Pons (tissue), 1 donor: ENCODE measurements at regions not wholly inside any gene's neighbourhood (a gene's known extent, or its start where the extent isn't known, plus 50 kb on each side); places are given as distances from the start of the nearest gene placed in this dataset.

Experiments used
- DNase-seq: peaks from one replicate; pipeline ENCODE4 v3.0.0-alpha.2; 2016; ENCODE audit warnings: low spot score

DNA sequence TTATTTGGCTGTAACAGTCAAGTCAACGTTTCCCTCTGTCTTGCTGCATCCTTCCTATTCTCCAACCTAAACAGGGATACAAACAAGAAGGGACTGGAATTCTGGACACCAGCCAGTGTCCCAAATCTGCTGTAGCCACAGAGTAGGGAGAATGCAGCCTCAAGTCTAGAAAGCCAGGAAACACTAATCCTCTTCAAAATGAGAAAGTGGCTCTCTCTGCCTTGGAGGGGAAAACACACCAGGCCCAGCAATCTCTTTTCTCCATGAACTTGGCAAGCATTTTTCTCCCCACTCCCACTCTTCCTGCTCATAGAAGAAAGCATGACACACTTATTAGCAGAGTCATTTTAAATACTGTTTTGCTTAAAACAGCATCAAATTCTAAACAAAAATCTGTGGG, 781.7 kb downstream of the SQOR start:
- no peak for DNase-seq

DNA sequence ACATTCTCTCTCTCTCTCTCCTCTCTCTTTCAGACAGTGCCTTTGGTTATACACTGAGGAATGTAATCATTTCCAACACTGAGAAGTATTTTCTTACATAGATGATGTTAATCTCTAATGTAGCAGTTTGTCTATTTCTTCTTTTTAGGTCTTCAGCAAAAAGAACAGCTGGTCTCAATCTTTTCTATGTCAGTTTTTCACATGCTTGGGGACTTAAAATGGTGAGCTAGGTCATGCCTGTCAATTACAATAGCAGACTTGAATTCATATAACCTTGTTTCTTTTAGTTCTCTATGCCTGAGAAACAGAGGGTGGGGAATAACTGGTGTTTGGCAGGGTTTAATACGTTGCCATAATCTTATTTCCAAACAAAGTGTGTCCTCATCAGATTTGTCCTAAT, 786.2 kb downstream of the SQOR start:
- no peak for DNase-seq

DNA sequence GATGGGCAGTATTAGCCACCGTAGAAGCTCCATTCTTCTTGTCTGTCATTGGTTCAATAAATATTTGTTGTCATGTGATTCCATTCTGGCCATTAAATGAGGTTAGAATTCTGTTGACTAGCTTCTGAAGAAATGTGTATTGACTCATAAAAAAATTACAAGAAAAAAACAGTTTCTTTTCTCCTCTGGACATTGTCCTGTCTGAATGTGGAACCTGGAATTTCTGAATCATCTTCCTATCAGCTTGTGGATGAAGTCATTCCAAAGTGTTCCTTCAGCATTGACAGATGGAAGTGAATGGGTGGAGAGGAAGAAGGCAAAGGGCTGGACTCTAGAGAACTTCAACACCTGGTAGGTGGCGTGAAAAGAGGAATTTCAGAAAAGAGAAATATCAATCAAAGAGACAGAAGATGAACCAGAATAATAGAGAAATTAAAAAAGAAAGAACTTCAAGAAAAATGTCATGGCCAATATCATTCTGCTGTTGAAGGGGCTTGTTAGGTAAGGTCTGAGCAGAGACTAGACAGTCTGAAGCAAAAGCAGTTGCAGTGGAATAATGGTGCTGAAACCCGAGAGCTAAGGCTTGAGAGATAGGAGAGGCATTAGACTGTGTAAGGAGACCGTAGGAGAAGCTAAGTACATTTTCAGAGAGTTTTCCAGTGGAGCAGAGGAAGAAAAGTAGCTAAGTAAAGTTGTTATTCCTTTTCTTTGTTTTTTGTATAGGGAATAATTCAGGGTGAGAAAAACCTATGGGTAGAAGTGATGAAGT, 806.6 kb downstream of the SQOR start:
- no peak for DNase-seq

DNA sequence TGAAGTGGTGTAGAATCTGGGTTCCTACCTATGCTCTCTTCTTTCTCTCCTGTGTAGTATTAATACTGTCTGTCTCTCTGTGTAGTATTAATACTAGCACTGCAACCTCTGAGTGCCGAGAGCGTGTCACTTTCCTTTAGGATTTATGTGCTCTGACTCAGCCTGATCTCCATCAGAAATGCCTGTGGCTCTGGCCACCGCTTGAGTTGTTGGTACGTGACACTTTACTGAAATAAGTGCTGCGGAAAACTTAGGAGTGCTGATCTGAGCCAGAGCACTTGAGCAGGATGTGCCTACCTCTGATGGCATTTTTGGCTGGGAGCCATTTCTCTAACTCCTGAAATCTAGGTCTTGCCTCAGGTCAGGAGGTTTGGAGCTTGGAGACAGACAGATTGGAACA, 807.4 kb downstream of the SQOR start:
- DNase-seq = no peak

GRCh38 chr15:46442901-46443590, 808.2 kb downstream of the SQOR start:
- DNase-seq = no peak

DNA sequence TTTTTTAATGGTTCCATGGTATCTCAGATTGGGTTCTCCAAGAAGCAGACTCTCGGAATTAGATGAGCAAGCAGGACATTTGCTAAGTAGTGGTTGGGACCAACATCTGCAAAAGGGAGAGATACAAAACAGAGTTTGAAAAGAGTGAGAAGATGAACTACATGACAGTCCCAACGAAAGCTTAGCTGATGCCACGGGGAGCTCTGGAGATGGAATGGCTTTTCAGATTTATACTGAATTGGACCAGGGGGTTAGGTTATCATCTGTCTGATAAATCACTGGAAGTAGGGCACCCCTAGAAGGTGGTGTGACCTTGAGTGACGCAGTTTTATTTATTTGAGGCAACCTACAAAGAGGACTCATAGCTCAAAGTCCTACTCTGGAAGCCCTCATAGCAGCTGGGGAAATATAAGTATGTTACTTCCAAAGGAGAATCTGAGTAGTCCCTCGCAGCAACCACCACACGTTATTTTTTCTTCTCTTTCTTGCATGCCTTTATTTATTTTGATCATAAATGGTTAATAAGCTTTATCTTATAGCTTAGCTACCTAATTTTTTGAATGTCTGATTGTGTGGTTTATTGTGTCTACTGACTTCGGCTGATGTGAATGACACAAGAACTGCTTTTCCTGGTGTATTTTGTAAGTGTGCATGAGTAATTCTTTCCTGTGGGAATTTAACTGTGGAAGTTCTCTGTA, 815.4 kb downstream of the SQOR start:
- no peak for DNase-seq

- no peak for DNase-seq
Observed at GRCh38 chr15:46450810-46451182, 816.0 kb downstream of the SQOR start.

GRCh38 chr15:46452297-46452820, 817.5 kb downstream of the SQOR start:
- no peak for DNase-seq

DNA sequence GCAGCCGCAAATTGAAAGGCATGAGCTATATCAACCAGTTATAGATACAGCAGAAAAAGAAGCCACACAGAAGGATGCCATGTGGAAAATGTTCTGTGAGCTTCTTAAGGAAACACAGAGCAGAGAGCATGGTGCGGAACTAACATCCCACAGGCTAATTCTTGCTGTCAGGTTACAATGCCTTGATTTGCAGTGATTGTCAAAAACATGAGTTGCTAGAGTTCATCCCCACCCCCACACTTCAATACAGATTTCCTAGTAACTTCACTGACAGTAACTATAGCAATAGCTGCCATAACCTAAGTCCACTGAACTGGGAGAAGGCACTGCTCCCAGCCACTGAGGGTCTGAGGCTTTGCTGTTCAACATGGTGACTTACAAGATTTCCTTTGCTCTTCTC, 821.6 kb downstream of the SQOR start:
- no peak for DNase-seq

DNA sequence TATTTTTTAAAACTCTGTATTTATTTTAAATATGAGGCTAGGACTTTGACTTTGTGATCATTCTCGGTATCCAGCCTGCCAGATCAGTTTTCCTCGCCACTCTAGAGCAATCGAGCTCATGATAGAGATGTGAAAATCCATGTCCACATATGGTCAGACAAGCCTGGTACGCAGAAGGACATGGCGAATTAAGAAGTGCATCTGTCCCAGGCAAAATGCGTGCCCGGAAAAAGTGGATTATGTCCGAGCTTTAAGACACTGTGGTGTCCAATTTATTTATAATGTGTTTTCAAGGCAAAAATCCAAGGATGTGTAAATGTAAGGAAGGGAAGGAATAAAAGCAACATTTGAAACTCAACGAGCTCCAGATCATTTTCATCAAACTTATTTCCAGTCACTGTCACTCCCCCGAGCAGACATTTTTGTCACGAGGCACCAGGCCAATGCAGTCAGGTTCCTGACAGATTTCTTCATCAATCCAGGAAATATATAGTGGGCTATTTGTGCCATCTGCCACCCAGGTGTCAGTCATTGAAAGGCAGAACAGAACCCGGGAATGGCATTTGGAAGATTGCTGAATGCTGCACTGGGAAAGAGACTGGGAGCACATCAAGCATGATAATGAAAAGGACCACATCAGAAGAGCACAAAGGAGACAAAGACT, 825.7 kb downstream of the SQOR start:
- DNase-seq = no peak

- DNase-seq = no peak
Observed at GRCh38 chr15:46461416-46461815, 826.6 kb downstream of the SQOR start.

DNA sequence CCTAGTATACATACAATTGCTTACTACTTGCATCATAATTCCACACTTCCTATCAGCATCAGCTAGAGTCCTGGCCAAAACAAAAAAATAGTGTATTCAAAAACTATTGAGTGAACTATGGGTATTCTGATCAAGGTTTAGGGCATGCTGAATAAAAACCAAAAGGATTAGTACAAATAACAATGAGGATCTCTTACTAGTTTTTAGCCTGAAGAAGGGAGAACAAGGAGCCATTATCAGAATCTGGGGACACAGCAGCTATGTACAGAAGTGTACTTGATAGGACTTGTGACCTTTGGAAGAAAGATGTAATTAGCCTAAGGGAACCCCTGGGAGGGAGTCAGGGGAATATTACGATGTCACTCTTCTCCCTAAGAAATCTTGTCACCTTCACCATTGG, 832.2 kb downstream of the SQOR start:
- no peak for DNase-seq

GRCh38 chr15:46471096-46471495, 836.3 kb downstream of the SQOR start:
- DNase-seq = no peak

- DNase-seq = no peak
Observed at GRCh38 chr15:46489276-46489675, 854.4 kb downstream of the SQOR start.

DNA sequence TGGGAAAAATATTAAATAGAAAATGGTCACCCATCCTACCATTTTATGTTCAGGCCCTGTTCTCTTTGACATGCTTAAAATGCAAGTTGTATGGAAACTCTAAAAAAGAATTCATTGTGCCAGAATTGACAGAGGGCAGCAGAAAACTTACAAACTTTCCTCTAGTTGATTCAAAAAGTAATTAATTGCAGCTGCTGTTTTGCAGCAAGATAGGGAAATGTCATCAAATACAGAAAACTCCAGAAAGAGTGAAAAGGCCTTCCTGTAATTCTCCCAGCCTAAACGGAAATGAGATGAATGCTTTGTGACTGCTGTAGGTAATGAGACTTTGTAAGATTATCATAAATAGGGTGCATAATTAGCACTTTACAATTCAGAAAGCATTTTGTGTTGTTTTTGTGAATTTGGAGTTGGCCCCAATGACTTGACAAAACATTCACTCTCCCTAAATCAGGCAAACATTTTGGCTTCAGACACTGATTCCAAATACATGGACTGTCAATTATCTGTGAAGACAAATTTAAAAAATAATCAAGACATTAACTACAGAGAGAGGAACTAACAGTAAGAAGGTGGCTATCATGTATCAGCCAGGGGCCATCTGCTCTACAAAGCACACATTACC, 861.8 kb downstream of the SQOR start:
- DNase-seq = no peak

DNA sequence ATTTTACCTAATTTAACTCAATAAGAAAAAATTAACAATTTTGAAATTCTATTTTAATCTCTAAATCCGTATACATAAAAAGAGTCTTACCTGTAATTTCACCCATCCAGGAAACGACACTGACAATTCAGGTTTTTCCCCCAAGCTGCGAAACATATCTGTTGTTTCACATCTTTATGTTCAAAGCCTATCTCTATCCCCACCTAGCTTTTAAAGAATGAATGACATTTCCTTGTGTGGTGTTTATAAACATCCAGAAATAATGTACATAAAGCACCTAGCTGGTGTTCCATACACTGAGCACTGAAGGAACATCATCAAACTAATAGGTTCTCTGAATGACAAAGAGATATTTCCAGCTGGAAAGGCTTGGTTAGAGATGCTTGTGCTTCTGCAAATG, 867.8 kb downstream of the SQOR start:
- DNase-seq = peak; percentile 1

DNA sequence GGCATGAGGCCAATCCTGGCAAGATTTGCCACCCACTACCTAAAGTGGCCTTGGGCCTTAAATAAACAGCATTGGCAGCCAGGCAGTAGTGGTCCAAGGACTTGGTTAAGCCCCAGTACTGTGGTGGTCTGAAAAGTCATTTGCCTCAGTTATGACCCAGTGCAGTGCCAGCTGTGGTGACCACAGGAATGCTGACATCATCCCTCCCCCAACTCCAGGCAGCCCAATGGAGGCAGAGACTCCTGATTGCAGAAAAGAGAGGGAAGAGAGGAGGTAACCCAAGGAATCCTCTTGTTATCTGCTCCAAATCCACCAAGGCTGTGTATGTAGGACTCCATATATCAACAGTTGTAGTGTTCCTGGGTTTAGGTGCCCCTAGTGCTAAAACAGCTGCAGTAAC, 883.6 kb downstream of the SQOR start:
- DNase-seq = no peak

DNA sequence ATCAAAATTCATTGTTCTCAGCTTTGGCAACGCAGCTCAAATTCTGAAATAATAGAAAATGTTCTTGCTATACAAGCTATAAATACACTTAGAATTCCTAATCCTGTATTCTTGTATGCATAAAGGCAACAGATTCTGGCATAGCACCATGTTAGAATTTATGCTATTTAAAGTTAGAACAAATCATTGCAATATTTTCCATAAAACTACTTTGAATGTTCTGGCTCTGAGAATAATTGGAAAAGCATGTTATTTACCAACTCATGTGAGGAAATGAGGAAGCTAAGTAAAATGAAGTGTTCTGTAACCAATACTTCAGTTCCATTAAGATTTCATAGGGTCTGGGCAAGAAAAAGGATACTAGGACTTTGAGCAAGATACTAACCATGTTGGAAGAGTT, 888.9 kb downstream of the SQOR start:
- no peak for DNase-seq

- DNase-seq = no peak
Observed at GRCh38 chr15:46525984-46526725, 891.3 kb downstream of the SQOR start.

DNA sequence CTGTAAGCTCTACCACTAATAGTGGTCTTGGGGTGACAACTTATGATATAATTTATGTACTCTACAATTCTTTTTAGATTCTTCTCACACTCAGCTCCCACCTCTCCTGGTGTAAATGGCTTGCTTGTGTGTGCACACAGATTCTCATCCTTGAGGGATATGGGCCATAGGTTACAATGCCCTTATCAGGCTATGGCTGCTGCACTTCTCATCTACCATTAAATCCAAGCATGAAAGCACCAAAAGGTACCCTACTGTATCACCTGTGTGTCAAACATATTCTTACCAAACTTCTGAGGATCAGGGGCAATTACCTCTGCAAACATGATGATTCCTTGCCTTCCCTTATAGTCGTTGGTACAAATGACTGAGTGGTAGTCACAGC, 891.9 kb downstream of the SQOR start:
- DNase-seq = no peak

GRCh38 chr15:46543626-46544025, 908.8 kb downstream of the SQOR start:
- DNase-seq = no peak
